CD4-positive, alpha-beta T cell treated with Interleukin-4 for 1 hour (primary cell): ENCODE measurements at regions not wholly inside any gene's neighbourhood (a gene's known extent, or its start where the extent isn't known, plus 50 kb on each side); places are given as distances from the start of the nearest gene placed in this dataset.

Experiments used
- DNase-seq, 2 donors: peaks; one replicate each; pipeline ENCODE4 v3.0.0-alpha.2; 2020 to 2022

DNA sequence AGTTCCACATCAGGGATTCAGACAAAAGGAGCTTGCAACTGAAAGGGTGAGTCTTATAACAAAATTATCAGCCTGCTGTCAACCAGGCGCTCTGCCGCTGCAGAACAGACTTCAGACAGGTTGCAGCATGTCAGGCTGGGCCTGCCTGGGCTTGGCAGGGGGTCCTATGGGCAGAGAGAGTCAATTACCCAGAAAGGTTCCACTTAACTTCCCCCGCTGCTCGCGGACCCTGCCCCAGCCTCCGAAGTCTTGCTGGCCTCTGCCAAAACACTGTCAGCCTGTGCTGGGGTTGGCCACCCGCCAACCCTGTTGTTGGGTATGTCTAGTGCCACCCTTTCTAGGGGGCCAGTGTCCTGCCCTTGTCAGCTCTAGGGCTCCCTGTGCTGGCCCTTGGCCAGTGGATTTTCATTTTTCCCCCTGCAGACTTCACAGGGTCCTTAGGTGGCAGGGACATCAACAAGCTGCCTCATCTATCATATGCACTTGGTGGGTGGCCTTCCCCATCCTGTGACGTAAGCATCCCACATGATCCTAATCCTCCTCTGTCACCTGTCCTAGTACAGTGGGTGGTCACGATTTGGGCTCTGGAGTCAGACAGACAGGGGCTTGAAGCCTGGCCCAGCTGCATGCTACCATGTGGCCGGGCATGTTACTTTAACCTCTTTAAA is 166.5 kb upstream of the CADM1 start:
- DNase-seq = no peak

DNA sequence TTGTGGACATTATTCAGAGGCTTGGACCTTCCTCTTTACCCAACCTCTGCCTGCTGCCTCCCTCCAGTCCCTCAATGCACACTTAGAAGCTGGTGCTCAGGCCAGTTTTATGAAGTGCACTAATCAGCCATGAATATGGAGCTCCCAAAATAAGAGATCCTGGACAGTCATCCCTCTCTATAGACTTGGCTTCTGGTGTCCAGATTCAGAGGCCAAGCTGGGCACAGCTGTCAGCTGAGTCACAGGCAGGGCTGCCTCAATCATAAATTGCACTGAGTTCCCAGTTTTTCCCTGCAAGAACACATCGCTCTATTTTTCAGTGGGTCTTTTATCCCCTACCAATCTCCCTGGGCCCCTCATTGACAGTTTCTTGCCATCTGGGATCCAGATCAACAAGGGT is 161.7 kb upstream of the CADM1 start:
- no peak for DNase-seq

DNA sequence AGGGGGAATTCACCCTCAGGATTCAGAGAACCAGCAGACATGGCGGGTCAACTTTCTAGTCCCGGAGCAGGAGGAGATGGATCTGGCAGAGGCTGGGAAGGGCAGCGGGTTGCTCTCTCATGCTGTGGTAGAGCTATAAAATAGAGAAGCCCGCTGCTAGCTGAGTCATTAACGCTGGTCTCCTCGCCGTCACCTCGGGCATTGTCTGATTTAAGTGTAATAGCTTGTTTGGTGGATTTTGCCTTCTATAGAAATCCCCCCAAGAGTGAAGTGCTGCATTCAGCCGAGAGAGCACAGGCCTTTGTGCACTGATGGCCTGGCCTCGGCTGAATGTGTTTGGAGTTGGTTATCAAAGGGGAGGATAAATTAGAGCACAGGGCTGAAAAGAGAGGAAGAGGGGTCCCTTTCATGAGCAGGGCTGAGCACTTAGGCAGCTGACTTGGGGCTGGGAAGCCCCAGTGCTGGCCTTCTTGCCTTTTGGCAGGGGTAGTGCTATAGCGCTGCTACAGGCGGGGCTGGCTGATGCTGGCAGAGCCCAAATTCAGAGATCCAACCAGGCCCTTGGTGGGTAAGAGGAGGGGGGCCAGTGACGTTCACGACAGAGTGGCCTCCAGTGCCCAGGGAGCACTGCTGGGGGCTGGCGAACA is 161.1 kb upstream of the CADM1 start:
- DNase-seq = no peak

DNA sequence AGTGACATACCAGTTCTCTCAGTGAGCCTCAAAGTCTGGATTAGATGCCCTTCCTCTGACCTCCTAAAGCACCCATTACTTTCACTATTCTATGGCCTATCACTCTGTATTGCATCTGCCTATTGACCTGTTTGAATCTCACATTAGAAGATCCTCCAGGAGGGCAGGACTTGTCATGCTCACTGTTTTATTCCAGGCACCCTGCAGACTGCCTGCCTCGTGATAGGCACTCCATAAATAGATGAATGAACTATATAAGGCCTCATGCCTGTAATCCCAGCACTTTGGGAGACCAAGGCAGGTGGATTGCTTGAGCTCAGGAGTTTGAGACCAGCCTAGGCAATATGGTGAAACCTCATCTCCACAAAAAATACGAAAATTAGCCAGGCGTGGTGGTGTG is 160.1 kb upstream of the CADM1 start:
- no peak for DNase-seq

DNA sequence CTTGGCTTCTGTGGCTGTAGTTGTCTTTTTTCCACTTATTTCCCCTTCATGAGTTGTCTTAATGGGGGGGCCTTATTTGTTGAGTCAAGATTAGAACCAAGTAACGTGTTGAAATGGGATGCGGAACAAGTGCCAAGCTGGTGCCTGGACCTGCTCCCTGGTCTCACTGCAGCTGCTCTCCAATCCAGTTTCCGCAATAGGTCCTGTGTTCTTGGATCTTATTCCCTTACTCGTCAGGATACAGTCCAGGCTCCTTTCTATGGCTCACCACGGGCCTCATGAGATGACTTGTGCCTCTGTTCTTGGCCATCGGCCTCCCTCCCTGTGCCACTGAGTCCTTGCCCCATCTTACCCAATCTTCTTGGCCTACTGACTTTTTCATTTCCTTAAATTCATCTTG is 159.6 kb upstream of the CADM1 start:
- DNase-seq = no peak

DNA sequence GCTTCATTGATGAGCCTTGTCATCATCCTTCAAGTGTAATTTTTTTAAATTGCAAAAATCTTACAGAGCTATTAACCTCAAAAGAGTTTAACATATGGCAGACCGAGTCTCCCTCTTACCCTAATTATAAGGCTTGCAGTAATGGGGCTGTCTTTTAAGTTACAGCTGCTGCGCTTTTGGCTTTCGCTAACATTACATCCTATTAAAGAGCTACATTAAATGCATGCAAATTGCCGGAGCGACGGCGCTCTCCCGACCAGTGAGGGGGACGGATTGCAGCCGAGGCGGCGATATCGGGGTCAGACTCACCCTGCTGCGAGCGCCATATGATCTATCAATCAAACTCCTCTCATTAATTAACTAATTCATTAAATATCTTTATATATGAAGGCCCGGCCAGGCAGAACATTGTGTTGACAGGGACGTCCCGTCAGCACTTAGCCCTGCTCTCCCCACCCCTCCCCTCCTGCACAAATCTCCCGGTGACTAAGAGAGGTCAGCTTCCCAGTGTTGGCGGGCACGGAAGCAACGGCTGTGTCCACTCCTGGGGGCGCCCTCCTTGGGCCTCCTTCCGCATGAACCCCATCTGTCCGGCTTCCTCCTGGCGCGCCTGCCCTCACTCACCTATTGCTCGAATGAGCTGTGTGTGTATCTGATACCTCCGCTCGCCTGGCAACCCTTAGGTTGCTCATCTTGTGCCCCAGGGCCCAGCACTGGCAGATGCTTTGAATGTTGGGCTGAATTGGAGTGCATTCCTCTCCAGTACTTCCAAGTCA is 156.0 kb upstream of the CADM1 start:
- DNase-seq = no peak

GRCh38 chr11:115659061-115659963 is 155.1 kb upstream of the CADM1 start:
- DNase-seq = no peak

- DNase-seq = no peak
These were observed 153.4 kb upstream of the CADM1 start for GRCh38 chr11:115657586-115657985.

DNA sequence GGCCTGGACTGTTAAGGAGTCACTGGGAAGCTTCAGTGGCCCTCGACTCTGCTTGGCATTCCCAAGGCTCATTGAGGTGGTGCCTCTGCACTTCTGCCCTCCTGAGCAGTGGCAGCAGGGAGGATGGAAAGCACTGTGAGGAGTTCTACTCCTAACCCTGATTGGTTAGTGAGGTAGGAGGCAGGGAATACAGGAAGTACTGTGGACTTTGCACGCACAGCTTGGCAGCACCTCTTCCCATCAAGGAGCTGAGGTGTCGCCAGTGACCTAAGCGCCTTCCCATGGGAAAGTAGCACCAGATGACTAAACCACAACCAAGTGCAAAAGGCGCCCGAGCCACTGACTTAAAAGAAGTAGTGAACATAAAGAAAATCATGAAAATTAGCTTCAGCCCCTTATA is 152.5 kb upstream of the CADM1 start:
- DNase-seq = no peak

DNA sequence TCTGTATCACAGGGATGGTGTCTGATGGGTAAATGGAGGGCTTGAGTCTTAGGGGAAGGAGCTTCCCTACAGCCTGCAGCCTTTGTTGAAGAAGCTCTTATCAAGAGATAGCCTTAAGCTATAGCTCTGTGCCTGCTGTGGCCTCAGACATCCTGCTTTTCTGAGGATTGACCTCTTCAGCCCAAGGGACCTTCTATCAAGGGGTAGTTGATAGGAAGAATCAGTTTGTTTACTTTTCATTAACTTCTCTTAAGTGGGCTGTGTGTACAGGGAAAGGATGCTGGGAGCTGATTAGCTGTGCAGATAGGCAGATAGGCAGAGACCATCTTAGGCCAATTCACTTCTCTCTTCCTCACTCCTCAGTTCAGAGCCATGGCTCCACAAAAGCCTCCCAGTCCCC is 151.8 kb upstream of the CADM1 start:
- no peak for DNase-seq

DNA sequence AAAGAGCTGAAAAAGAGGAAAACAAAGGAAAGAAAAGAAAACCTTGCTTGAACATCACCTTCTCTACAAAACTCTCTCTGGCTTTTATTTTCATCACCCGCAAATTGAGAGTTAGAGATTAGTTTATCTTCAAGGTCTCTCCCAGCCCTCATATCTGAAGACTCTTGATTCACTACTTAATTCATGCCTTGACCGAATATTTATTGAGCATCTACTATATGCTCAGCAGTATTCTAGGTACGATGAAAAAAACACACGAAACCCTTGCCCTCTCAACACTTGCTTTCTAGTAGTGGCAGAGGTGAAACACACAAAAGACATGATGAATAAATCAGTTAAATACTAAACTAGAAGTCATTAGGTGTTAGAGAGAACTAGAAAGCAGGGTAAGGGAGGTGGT is 150.6 kb upstream of the CADM1 start:
- no peak for DNase-seq

DNA sequence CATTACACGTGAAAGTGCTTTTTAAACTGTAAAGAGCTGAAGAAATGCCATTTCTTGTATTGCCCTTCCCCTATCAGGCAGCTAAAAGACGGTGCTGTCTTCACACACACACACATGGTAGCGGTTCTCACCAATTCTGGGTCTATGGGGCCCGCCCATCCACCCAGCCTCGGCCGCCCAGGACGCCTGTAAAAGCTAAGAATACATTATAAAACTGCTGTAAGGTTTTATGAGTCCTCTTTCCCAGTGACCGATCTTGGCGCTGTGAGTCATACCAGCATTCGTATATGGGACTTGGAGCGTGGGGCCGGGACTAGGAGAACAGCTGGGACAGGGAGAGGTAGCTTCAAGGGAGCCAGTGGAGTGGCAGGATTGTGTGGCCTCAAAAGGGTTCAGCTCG is 149.7 kb upstream of the CADM1 start:
- DNase-seq = no peak

- DNase-seq = no peak
These were observed 148.9 kb upstream of the CADM1 start for GRCh38 chr11:115653076-115653475.

GRCh38 chr11:115652496-115652895 is 148.3 kb upstream of the CADM1 start:
- DNase-seq = no peak

DNA sequence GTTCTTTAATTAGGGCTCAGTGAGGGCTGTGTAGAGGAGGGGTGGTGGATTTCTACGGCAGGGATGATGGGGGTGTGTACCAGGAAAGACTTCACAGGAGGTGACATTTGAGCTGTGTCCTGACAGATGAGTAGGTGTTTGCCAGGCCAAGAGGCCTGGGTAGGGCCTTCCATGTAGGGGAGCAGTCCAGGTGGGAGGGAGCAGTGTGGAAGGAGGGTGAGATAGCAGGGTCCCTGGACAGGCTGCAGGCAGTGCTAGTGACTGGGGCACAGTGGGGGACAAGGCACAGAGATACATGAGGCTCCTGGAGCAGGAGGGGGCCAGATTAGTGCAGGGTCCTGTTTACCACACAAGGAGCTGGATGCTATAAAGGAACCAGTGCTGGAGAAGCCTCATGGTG is 147.9 kb upstream of the CADM1 start:
- DNase-seq = no peak

DNA sequence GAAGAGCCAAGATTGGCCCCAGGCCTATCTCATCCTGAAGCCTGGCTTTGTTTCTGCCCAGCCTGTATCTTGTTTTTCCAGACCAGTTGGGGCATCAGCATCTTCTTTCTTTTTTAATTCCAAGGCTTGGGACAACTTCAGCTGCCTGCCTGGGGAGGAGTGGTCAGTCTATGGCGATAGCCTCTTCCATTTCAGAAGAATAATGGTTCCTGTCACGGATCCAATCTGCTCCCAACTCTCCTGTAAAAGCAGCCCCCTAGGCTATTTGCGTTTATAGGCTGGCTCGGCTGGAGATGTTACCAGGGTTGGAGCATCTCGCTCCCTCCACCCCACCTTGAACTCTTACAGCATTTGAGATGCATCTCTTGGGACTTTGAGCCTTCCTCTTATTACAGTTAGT is 145.2 kb upstream of the CADM1 start:
- DNase-seq = no peak

GRCh38 chr11:115645631-115646317 is 141.6 kb upstream of the CADM1 start:
- no peak for DNase-seq

GRCh38 chr11:115644856-115645255 is 140.6 kb upstream of the CADM1 start:
- DNase-seq = no peak

- no peak for DNase-seq
These were observed 139.5 kb upstream of the CADM1 start for GRCh38 chr11:115643549-115644270.

- no peak for DNase-seq
These were observed 138.4 kb upstream of the CADM1 start for GRCh38 chr11:115642660-115643059.

- DNase-seq = no peak
These were observed 133.5 kb upstream of the CADM1 start for GRCh38 chr11:115637599-115638241.
